Esophagus squamous epithelium (tissue), 4 donors: ENCODE measurements at regions not wholly inside any gene's neighbourhood (a gene's known extent, or its start where the extent isn't known, plus 50 kb on each side); places are given as distances from the start of the nearest gene placed in this dataset.

ENCODE experiments used
- CTCF ChIP-seq, 6 experiments: fragments of 450-650 bp in 4 of 6; fragments of 200-600 bp in 2 of 6; sonication (generic) in 2 of 6; IDR thresholded peaks; one replicate each; pipeline ENCODE4 v1.5.1; 2016 to 2019; ENCODE audit warnings: antibody characterized with exemption in 6 of 6, mild to moderate bottlenecking in 4 of 6, moderate library complexity in 4 of 6
- POLR2A ChIP-seq, 4 donors: fragments of 450-650 bp; IDR thresholded peaks; one replicate each; pipeline ENCODE4 v1.6.1; 2017; ENCODE audit warnings: antibody characterized with exemption in 4 of 4, mild to moderate bottlenecking in 4 of 4, moderate library complexity in 3 of 4

- TF ChIP-seq POLR2A (IDR thresholded peaks at IDR 0.05) = no peak
- no peak for TF ChIP-seq CTCF (IDR thresholded peaks at IDR 0.05)
Measured at GRCh38 chr16:80914379-80915078, 92.2 kb downstream of the CMC2 start.
